GM21447 (cell line): ENCODE measurements at regions not wholly inside any gene's neighbourhood (a gene's known extent, or its start where the extent isn't known, plus 50 kb on each side); places are given as distances from the start of the nearest gene placed in this dataset.
"Not testable (repeated sequence)": the region's sequence is repeated elsewhere in the genome, so short reads cannot be mapped to it uniquely, and the experiment has no call there.

Experiments used
- ATAC-seq: cut with Tn5 transposase; IDR thresholded peaks from one replicate; pipeline ENCODE4 v1.9.1; 2021; ENCODE audit not compliant: unreplicated experiment

DNA sequence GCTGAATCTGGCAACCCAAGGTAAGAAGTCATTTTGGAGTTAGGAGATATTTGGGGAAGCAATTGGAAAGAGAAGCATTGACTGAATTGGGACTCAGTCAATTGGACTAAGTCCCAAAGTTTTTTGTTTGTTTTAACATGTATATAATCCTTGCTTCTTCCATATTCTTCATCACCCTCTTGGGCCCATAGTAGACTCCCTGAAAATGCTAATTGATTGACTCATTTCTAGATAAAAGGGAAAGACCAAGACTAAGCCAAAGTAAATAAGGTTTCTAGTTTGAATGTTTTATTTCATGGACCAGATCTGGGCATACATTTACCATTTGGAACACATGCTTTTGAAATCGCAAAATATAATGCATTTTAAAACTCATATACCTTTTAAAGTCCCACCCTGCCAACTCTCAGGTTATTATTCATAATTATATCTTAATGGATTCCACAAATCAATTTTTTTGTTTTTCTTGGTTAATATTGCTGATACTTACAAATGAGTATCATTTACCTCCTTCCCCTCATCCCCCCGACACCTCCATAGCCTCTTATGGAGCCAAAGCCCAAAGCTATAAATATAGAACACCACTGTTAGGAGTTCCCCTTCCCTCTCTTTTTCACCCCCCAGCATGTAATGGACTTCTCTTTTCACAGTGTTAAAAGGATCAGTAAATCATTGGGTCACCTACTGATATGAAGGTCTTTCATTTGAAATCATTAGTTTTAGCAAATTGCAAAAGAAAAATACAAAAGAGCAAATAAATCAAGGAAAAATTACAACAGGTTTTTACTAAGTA, 674.0 kb upstream of the SOX9 start:
- ATAC-seq, result no peak

DNA sequence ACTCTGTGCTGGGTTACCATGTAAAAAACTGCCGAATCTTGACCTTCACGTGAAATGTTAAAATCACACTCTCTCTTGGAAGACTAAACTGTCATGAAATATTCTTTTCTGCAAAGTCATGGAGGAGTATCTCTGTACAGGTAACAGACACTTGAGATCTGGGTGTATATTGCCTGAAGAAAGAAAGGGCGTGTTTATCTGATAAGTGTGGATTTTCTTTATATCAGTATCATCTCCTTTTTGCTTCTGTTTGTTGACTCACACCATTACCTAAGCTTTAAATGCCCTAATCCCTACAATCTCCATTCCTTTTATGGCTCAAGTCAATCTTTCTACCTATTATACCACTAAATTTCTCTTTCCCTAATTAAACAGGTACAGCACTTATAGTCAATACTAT, 673.2 kb upstream of the SOX9 start:
- no peak for ATAC-seq

DNA sequence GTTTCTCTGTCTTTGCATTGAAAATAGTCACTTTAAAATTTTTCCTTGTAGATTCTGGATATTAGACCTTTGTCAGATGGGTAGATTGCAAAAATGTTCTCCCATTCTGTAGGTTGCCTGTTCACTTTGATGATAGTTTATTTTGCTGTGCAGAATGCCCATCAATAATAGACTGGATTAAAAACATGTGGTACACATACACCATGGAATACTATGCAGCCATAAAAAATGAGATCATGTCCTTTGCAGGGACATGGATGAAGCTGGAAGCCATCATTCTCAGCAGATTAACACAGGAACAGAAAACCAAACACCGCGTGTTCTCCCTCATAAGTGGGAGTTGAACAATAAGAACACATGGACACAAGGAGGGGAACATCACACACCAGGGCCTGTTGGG, 670.2 kb upstream of the SOX9 start:
- not testable (repeated sequence) for ATAC-seq

- no peak for ATAC-seq
Observed at GRCh38 chr17:71453876-71454422, 666.9 kb upstream of the SOX9 start.

- no peak for ATAC-seq
Observed at GRCh38 chr17:71455219-71455618, 665.6 kb upstream of the SOX9 start.

DNA sequence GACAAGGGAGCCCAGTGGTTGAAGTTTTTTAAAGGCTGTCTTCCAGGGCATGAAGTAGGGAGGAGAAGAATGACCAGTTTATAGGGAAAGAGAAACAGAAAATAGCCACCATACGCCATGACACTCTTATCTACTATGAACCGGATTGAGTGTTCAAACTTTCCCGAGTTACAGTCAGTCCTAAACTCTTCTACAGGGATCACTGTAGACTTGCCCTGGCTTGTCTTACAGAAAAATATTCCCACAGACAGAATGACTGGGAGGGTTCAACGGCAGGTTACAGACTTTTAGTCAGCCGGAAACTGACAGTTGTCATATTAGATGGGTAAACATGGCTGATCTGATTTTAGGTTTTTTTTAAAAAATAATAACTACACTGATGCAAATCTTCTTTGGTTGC, 662.5 kb upstream of the SOX9 start:
- no peak for ATAC-seq

DNA sequence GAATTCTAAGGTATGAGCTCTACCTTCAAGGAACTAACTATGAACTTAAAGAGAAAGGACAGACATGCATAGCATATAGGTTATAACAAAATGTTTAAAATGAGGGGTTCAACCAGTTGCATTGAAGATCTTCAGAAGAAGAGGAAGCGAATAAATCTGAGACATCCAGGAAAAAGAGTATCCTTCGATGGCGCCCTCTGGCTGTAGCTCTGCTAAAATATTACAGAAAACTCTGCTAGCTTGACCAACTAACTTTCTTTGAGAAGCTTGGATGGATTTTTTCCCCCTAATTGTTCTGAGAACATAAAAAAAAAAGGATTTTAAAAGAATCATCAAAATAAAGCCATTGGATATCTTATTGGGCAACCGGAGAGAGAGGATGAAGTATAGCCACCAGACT, 659.9 kb upstream of the SOX9 start:
- ATAC-seq, result no peak

DNA sequence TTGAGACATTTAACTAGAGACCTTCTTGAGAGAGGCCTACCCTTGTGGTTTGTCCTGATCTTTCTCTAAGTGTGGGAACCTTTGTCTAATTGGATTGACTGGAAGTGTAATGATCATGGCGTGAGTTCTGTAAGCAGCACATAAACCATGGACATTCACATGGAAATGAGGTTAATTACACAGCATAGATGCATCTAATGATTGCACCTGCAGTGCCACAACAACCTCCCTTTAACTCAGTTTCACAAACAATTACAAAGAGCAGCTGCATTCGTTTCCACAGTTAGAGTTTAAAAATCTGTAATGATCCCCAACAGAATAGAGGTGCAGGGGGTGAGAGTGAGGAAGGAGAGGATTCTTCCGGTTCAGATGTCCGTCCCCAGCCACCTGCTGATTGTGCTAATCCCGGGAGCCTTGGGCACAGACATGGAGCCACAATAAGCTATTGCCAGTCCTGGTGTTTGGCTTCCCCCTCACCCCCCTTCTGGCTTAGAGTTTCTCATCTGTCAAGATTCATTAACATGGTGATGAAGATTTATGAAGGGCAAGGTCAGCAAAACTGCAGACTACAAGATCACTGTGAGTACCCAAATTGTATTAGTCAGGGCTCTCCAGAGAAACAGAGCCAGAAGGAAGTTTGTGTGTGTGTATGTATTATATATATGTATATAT, 659.2 kb upstream of the SOX9 start:
- no peak for ATAC-seq

DNA sequence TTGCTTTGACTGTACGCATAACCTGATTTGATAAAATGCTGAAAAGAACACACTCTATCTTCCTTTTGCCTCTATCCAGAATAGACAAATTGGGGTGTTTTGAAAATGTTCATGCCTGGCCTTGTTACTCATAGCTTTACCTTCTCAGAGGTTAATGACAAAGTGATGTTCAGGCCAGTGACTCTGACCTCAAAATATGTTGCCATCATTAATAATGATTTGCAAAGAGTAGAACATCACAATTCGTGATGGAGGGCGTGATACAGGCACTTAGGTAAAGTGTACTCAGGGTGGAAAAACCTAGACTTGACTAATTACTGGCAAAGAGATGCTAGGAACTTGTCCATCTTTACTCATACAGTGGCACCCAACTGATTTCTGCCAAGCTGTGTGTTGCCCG, 656.6 kb upstream of the SOX9 start:
- ATAC-seq, result no peak

- ATAC-seq, result no peak
Observed at GRCh38 chr17:71464751-71465150, 656.1 kb upstream of the SOX9 start.

GRCh38 chr17:71467719-71468118, 653.1 kb upstream of the SOX9 start:
- no peak for ATAC-seq

DNA sequence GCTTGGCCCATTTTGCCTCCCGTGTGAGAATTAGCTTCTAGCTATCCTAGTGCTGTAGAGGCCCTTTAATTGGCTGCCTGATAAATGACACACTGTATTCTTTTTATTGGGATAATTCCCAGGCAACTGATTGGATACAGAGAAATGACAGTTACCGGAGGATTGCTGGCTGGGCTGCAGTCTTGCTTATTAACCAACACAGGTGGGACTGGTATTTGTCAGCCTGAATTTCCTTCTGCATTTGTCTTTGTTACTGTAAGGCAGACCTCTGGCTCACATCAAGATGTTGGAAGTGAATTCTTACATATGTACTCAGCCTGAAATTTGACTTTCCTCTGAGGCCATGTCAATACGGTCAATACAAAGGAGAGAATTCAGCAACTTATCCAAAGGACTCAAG, 650.8 kb upstream of the SOX9 start:
- ATAC-seq, result no peak

GRCh38 chr17:71472809-71473789, 647.7 kb upstream of the SOX9 start:
- ATAC-seq, result no peak

DNA sequence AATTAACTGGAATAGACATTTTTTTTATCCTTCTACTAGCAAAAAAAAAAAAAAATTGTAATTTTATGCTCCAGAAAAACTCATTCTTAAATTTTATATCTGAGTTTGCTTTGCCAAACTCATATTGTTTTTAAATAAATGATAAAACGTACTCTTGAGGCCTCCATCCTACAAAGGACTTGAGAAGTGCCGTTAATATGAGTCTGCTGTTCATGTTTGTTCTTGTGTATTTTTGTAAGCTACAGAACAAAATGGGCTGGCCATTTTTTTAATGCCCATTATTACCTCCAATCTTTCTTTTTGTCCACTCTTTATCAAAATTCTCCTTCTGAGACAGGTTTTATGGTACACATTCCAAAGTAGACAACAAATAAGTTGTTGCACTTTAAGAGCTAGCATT, 643.5 kb upstream of the SOX9 start:
- ATAC-seq, result no peak

DNA sequence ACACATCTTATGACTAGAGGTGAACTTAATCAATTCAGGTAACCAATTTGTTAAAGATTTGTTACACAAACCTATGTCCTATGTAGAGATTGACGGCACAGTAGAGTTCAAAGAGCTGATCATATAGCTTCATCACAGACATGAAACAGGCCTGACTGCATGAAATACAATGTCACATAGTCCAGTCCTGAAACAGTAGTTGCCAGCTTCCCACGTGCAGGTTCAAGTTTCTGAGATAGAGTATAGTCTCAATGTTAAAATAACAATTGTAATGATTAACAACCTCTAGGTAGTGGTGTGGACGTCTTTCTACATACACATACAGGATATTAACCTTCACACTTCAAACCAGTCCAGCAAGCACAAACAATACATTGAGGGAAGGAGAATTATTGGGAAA, 640.7 kb upstream of the SOX9 start:
- ATAC-seq, result no peak

- no peak for ATAC-seq
Observed at GRCh38 chr17:71482625-71483024, 638.2 kb upstream of the SOX9 start.

- no peak for ATAC-seq
Observed at GRCh38 chr17:71484546-71484945, 636.3 kb upstream of the SOX9 start.

- ATAC-seq, result no peak
Observed at GRCh38 chr17:71485426-71485825, 635.4 kb upstream of the SOX9 start.

DNA sequence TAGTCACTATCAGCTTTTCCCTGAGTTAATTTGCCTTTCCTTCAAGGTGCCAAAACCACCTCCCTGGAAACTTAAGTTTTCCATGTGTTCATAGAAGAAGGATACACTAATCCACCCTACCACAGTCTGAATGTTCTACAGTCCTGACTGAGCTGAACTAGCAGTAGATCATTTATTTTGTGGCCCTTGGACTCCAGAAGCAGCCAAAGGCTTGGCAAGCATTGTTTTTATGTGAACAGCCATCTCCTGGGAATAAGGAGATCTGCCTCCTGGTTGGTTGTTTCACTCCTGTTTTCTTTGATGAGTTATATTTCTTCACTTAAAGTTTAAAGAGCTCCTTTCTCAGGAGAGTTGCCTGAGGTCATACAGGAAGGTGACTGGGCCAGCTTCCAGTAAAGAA, 634.6 kb upstream of the SOX9 start:
- ATAC-seq, result no peak

GRCh38 chr17:71488851-71489250, 632.0 kb upstream of the SOX9 start:
- no peak for ATAC-seq
